ENCODE measurements at regions not wholly inside any gene's neighbourhood (a gene's known extent, or its start where the extent isn't known, plus 50 kb on each side); places are given as distances from the start of the nearest gene placed in this dataset.

DNA sequence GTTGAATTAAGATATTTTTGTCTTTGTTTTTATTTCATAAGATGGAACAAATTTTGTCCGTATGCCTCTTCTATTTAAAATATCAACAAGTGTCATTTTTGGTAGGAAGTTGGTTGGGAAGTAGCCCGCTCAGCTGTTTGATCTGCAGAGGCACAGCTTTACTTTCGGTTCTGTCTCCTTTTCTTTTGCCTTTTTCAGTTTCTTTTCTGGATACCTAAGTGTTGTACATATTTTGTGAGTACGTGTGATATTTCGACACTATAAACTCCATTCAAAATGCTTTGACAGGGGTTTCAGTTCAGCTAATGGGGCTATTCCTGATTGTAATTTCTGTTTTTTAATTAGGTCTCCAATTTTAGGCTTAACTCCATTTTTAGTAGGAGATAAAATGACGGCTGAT is 1785.0 kb upstream of the LRRTM1 start (continued):
- TF ChIP-seq, protein P1, sequence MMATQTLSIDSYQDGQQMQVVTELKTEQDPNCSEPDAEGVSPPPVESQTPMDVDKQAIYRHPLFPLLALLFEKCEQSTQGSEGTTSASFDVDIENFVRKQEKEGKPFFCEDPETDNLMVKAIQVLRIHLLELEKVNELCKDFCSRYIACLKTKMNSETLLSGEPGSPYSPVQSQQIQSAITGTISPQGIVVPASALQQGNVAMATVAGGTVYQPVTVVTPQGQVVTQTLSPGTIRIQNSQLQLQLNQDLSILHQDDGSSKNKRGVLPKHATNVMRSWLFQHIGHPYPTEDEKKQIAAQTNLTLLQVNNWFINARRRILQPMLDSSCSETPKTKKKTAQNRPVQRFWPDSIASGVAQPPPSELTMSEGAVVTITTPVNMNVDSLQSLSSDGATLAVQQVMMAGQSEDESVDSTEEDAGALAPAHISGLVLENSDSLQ (IDR thresholded peaks at IDR 0.05) = no peak
- TF ChIP-seq NEUROD1 (IDR thresholded peaks at IDR 0.05; ENCODE audit: borderline replicate concordance, low read depth, low read length, partially characterized antibody) (no peak), CBX1 (IDR thresholded peaks at IDR 0.05; ENCODE audit: low read depth) (no peak)

DNA sequence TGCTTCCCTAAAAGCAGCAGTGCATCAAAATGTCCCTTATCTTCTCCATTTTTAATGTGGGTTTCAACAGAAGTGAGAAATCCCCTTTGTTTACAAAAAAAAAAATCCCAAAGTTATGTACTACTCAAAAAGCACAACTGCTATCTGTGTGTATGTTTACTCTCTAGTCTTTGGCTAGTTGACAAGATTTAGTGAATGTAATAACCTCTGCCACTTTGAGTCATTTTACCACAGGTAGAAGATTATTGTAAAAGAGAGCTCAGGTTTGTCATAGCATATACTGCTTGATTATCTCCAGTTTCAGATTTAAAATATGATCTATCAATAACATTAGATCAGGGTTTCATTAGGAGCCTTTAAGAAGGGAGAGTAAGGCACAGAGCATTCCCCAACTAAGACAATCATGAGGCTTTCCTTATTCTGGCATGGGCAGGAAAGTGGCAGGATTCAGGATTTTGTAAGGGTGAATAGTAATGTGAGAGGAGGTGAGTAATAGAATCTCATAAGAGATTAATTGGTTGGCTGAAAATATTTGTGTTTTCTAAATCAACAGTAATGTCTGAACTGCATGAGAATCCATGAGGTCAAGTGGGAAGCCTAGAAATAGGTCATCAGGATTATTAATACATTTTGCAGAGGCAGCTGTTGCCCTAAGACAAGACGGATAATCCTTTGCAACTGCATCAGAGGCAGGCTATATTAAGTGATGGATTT is 1780.3 kb upstream of the LRRTM1 start:
- Histone ChIP-seq H3K36me3 (ENCODE audit: control insufficient read depth, insufficient read depth, low read length) (no peaks in the 10 kb centered on the region), H3K27me3 (ENCODE audit: control insufficient read depth in 2 of 2, insufficient read depth in 2 of 2, low read length in 2 of 2) (no peaks in the 10 kb centered on the region), H3K4me1 (replicated peaks in 1 of 2; ENCODE audit: control insufficient read depth in 2 of 2, insufficient read depth in 2 of 2, low read length in 2 of 2) (no peaks in the 10 kb centered on the region), H4K20me1 (replicated peaks; ENCODE audit: control insufficient read depth, insufficient read depth, low read length) (no peaks in the 10 kb centered on the region), H3K9me3 (replicated peaks; ENCODE audit: control insufficient read depth, insufficient read depth, low read depth, low read length) (no peaks in the 10 kb centered on the region), H3K9me1 (ENCODE audit: control insufficient read depth, insufficient read depth, low read length) (no peaks in the 10 kb centered on the region), H3K4me3 (no peak overlapping the region), H3K4me2 (ENCODE audit: insufficient read depth, low read length) (no peak overlapping the region), H3K9ac (ENCODE audit: insufficient read depth in 1 of 2, low read depth in 2 of 2, low read length in 2 of 2) (no peak overlapping the region), H3K27ac (ENCODE audit: extremely low read depth, low read depth, low read length) (no peak overlapping the region), H2AFZ (ENCODE audit: low read depth, low read length) (no peak overlapping the region), H3K79me2 (ENCODE audit: control insufficient read depth, insufficient read depth, low read length) (no peaks in the 10 kb centered on the region)
- 0% methylated on average over 1 of the region's 1 CpG for WGBS (ENCODE audit: insufficient coverage, low coverage, missing lambda C conversion rate)
- DNase-seq (ENCODE audit: extremely low read depth in 1 of 4, low spot score in 3 of 4) (no peak), FAIRE-seq (no peak), ATAC-seq (no peak)
- intact Hi-C loops (cut with micrococcal nuclease) = no loop called here
- ChIA-PET CTCF (ENCODE audit: low intra/inter-chr PET ratio) (no interaction called here), POLR2A (no interaction called here)
- no TSS peak for BruUV-seq (replicated peaks)
- in situ Hi-C loops (cut with MboI) = no loop called here
- TF ChIP-seq CSDE1 (IDR thresholded peaks at IDR 0.05) (no peak), SMARCA5 (IDR thresholded peaks at IDR 0.05) (no peak), GTF2F1 (IDR thresholded peaks at IDR 0.05; ENCODE audit: low read depth, low read length) (no peak), FOXP4 (CRISPR knock-in tag; IDR thresholded peaks at IDR 0.05; ENCODE audit: borderline replicate concordance) (no peak), CBFA2T3 (IDR thresholded peaks at IDR 0.05) (no peak), BMI1 (IDR thresholded peaks at IDR 0.05; ENCODE audit: low read length) (no peak), ZNF592 (IDR thresholded peaks at IDR 0.05) (no peak), HCFC1 (IDR thresholded peaks at IDR 0.05; ENCODE audit: low read depth, low read length) (no peak), MAFK (IDR thresholded peaks at IDR 0.05; ENCODE audit: low read length) (no peak), TAL1 (IDR thresholded peaks at IDR 0.05) (no peak), SNRNP70 (optimal IDR thresholded peaks at IDR 0.05; ENCODE audit: low read depth, low read length) (no peak), FOXJ3 (CRISPR knock-in tag; IDR thresholded peaks at IDR 0.05) (no peak)
- TF ChIP-seq, protein P2, sequence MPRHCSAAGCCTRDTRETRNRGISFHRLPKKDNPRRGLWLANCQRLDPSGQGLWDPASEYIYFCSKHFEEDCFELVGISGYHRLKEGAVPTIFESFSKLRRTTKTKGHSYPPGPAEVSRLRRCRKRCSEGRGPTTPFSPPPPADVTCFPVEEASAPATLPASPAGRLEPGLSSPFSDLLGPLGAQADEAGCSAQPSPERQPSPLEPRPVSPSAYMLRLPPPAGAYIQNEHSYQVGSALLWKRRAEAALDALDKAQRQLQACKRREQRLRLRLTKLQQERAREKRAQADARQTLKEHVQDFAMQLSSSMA (CRISPR knock-in tag; IDR thresholded peaks at IDR 0.05) = no peak
